GM18517 (cell line): ENCODE measurements at regions not wholly inside any gene's neighbourhood (a gene's known extent, or its start where the extent isn't known, plus 50 kb on each side); places are given as distances from the start of the nearest gene placed in this dataset.
"Not testable (repeated sequence)": the region's sequence is repeated elsewhere in the genome, so short reads cannot be mapped to it uniquely, and the experiment has no call there.

ENCODE experiments used
- ATAC-seq: cut with Tn5 transposase; IDR thresholded peaks from one replicate; pipeline ENCODE4 v1.9.1; 2021; ENCODE audit warnings: mild to moderate bottlenecking, moderate library complexity; ENCODE audit not compliant: unreplicated experiment

DNA sequence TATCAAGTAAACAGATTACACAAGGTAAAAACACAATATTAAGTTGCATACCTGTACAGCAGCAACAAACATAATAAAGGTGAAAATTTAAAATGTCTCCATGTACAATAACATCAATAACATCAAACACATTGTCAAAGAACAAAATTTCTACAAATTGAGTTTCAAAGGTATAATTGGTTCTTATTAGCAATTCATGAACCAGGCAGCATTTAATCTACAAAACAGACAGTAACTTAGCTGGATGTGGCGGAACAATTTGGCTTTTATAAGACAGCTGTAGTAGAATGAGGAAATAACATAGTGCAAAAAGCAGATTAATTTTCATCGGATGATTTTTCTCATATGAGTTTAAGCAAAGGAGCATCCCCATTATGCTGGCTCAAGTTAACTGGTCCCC, 1176.8 kb downstream of the EFNA5 start:
- no peak for ATAC-seq

DNA sequence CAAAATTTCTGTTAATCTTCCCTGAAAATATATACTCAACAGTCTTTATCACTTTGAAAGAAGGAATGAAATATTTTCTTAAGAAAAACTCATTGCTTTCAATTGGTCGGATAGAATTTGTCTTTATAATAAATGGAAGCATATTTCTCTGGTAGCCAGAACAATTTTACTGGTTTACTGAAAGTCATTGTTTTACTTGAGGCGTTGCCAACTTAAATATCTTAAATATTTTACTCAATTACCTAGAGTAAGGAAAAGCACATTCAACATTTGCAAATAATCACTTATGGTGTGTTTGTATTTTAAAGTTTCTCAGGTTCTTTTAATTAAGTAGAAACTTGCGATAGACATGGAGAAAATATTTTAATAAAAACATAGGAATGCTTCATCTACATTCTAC, 1181.7 kb downstream of the EFNA5 start:
- ATAC-seq: no peak

DNA sequence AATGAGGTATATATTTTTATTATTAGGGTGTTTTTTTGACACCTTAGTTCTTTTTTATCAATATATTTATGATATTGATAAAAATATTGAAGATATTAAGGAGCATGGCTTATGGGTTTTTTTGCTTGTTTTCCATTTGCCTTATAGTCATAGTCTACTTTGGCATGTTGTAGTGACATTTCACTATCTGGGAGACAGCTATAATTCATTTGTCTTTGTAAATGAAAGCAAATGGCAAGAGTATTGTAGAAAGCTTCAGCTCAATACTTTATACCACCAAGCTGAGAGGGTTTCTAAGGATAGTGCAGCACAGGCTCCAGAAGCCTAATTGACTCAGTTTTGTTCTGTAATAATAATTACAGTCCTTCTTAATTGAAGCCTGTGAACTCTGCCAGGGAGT, 1182.3 kb downstream of the EFNA5 start:
- no peak for ATAC-seq

DNA sequence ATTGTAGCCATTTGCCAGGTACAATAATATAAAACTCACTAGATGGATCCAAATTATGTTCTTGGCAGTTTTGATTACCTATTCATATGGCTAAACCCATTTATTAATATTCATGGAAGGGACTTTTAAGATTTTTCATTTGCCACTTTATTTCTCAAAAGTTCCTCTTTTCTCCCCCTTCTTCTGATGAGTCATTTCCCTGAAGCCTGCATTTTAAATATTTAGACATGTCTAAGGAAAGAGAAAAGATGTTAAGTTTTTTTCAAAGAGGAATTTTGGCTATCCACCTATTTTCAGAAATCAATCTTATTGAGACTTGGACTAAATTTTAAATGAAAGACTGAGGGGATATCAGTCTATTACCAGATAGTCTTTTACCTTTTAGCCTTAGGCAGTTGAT, 1189.4 kb downstream of the EFNA5 start:
- no peak for ATAC-seq

GRCh38 chr5:106476630-106477029, 1194.1 kb downstream of the EFNA5 start:
- ATAC-seq: no peak

DNA sequence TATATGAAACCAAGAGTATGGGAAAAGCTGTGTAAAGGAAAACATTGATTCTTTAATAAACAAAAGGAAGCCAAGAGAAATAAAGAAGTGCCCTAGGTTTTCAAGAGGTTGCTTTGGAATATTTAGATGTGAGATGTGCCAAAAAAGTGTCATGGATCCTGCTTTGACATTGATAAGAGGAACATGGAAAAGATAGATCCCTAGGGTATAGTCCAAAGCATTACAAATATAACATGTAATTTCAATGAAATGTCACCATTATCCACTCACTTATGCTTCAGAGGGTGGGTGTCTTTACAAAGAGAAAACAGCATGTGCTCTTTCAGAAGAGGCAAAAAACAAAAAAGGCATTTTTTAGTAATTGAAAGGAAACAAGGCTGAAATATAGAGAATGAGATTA, 1196.7 kb downstream of the EFNA5 start:
- ATAC-seq: no peak

DNA sequence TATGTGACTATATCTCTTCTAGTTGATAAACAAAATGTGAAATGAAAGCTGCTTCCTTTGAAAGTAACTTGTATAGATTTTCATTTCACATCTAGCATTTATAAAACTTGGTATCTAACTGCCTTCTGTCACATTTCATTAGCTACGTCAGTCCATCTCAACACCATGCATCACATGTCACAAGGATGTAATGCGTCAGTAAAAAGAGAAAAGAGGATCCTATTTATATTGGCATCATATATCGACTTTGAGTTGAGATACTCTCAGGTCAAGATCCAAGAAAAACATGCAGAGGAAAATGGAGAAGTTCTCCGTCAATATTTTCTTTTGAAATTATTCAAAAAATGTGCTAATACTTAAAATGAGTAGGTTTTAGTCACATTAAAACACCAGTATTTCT, 1211.2 kb downstream of the EFNA5 start:
- no peak for ATAC-seq

DNA sequence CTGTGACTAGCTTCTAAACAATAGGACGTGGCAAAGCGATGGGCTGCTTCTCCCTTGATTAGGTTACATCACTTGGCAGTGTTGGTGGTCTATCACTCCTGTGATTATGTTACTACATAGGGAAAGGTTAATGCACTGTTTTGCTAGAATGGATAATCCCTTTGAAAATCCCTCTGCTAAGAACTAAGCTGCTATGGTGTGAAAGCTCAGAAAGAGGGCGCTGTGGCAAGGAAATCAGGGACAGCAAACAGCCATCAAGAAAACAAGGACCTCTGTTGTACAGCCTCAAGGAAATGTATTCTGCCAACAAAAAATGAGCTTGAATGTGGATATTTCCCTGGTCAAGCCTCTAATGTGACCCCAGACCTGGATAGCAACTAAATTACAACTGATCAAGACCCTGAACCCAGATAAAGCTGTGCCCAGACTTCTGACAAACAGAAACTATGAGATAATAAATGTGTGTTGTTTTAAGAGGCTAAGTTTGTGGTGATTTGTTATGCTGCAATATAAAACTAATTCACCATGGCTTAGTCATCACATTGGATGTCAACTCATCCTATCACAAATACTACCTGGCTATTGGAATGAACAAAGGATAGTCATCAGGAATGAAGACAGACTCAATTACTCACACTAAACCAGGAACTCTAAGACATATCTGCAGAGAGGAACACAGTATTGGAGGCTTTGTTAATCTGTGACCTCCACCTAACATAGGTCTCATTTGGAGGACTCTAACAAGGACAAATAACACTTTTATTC, 1215.9 kb downstream of the EFNA5 start:
- ATAC-seq: no peak

DNA sequence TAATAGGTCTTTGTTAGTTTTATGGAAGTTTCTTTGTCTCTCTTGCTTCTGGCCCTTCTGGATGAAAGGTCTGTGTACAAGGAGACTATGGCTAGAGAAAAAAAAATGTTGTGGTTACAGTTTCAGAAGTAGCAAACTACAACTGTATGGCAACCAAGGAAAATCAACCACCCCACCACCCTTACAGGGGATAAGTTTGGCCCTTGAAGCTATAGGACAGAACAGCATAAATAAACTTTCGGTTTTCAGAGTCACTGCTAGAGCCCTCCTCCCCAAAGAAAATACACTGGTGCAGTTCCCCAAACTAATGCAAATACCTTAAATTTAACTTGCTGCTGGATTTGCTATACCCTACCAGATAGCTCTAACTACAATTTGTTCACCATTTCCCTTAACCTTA, 1216.7 kb downstream of the EFNA5 start:
- no peak for ATAC-seq

GRCh38 chr5:106451998-106452397, 1218.7 kb downstream of the EFNA5 start:
- ATAC-seq: no peak

DNA sequence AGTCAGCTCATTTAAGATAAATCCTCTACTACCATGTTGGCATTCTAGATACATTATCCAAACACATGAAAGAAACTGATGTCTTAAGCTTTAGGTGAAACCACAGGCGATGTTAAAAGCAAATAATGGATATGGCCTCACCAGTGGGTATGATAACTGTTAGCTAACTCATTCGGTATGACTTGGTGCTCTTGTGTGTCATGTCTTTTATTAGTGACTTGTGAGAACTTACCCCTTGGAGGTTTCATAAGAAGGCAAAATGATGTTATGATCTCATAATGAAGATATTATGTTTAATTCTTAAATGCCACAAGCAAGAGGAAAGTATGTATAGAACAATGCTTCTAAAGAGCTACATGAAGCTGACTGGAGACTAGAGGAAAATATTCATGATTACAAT, 1227.0 kb downstream of the EFNA5 start:
- ATAC-seq: no peak

GRCh38 chr5:106435185-106435584, 1235.6 kb downstream of the EFNA5 start:
- no peak for ATAC-seq

- ATAC-seq: not testable (repeated sequence)
Observed at GRCh38 chr5:106430733-106431132, 1240.0 kb downstream of the EFNA5 start.

GRCh38 chr5:106423109-106423897, 1247.4 kb downstream of the EFNA5 start:
- ATAC-seq: no peak

GRCh38 chr5:106420102-106420501, 1250.6 kb downstream of the EFNA5 start:
- ATAC-seq: no peak

DNA sequence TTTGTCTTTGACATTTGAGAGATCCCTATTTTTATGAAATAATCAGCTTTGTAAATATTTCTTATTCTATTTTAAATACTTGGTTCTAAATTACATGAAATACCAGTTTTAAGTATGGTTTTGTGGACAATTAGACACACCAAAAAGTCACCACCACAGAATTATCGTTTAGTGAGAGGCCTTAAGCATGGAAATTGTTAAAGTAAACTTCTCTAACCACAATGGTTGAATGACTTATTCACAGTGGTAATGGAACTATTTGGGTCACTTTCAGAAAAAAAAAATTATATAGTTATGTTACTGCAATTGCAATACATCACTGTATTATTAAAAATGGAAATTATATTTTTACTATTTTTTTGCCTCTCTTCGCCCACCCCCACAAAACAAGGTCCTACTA, 1252.5 kb downstream of the EFNA5 start:
- ATAC-seq: no peak

DNA sequence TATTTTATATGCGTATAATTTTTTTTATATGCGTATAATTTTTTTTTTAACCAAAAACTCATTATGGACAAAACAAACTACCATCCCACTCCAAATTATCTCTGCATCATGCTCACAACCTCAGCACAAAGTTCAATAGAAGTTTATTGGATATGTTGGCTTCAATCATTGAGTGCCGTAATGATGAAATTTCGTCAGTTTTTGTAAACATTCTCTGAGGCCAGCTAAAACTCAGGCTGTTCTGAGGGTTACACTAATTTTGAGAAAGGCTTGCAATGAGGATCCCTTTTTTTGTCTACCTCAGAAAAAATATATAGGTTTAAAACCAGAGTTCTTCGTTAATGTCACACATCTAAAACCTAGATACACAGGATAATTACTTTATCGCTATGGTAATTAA, 1253.2 kb downstream of the EFNA5 start:
- no peak for ATAC-seq

- ATAC-seq: no peak
Observed at GRCh38 chr5:106417163-106417562, 1253.6 kb downstream of the EFNA5 start.

DNA sequence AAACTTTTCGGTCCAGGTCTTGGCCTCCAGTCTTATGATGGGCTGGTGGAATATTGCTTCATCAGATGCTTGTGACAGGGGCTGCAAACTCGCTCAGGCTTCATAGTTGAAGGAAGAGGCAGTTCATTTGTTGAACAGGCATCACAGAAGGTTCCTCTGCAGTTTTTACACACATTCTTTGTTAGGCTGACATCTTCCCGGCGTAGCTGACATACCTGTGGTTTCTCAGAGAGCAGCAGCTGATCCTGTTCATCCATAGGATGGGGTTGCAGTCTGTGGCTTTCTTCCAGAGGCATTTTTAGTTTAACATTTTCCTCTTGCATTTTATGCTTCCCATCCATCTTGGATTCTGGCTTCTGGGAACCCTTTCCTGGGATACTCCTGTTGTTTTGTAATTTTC, 1255.2 kb downstream of the EFNA5 start:
- ATAC-seq: no peak

- ATAC-seq: no peak
Observed at GRCh38 chr5:106414342-106414741, 1256.4 kb downstream of the EFNA5 start.

DNA sequence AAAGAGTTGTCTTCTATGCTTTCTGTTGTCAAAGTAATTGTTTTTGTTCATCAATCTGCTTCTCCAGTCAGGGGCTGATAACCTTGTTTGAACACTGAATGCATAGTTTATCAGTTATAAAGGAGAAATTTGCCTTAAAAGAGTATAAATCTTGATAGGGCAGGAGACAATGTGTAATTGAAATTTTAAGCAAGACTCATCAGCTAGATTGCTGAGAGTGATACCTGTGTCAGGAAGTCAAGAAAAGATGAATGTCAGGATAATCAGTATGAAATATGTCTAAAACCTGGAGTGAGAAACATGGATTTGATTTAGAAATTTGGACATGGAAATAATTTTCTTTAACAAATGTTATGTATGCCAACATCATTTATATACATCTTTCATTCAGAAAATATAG, 1258.1 kb downstream of the EFNA5 start:
- ATAC-seq: no peak

- no peak for ATAC-seq
Observed at GRCh38 chr5:106408570-106408969, 1262.2 kb downstream of the EFNA5 start.
